Left lung (tissue), 4 donors: ENCODE measurements at regions not wholly inside any gene's neighbourhood (a gene's known extent, or its start where the extent isn't known, plus 50 kb on each side); places are given as distances from the start of the nearest gene placed in this dataset.

Experiments
- ATAC-seq: fragments of 200-7000 bp; cut with Tn5 transposase; one replicate; pipeline ENCODE4 v1.9.1; 2020; ENCODE audit warnings: moderate library complexity
- DNase-seq, 4 donors: peaks; one replicate each; pipeline ENCODE4 v3.0.0-alpha.2; 2013 to 2020
- H3K27ac ChIP-seq, 2 donors: fragments of 200-600 bp; sonication (generic) in 1 of 2; one replicate each; pipeline versions ENCODE4 v1.5.0 to v1.8.0; 2020 to 2021
- H3K27me3 ChIP-seq, 2 donors: fragments of 200-600 bp; sonication (generic) in 1 of 2; one replicate each; pipeline versions ENCODE4 v1.5.0 to v1.8.0; 2020 to 2021
- H3K36me3 ChIP-seq, 2 donors: fragments of 200-600 bp; sonication (generic) in 1 of 2; one replicate each; pipeline versions ENCODE4 v1.5.0 to v1.8.0; 2020 to 2021
- H3K4me1 ChIP-seq, 2 donors: fragments of 200-600 bp; one replicate each; pipeline ENCODE4 v1.8.0; 2021
- H3K4me3 ChIP-seq, 2 donors: fragments of 200-600 bp; sonication (generic) in 1 of 2; one replicate each; pipeline versions ENCODE4 v1.5.0 to v1.8.0; 2020 to 2021; ENCODE audit warnings: mild to moderate bottlenecking in 1 of 2
- H3K9me3 ChIP-seq, 2 donors: fragments of 200-600 bp; sonication (generic) in 1 of 2; one replicate each; pipeline versions ENCODE4 v1.5.0 to v1.8.0; 2020 to 2021
- intact Hi-C, 2 donors: fragments of 100-400 bp; cut with DNase I; formaldehyde crosslinking; loops; one replicate each; pipeline versions ENCODE4 v1.11.2 to v1.14.2; 2022
- TF ChIP-seq, protein P1 (sequence below), 2 donors: fragments of 200-600 bp; sonication (generic) in 1 of 2; IDR thresholded peaks; one replicate each; pipeline versions ENCODE4 v1.5.0 to v1.8.0; 2021; ENCODE audit warnings: antibody characterized with exemption in 2 of 2
- donor health status: DM: no; HTN: yes; CAD: no.
- donor health status: DM: no; HTN: no; CAD: no.

DNA sequence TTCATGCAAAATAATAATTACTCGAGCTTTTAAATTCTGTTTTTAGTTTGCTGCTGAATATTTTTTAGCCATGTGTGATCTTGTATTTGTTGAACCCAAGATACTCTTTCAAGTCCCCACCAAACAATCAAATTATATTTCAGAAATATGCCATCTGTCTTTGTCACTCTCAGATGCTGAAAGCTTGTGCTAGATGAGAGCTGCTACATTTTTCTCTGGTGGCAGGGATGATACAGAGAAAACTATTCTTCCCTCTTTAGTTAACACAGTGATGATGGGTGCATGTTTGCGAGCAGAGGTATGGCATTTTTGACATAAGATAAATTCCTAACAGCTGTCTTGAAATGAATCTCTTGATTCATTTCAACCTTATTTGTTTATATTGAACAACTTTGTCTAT is 100.6 kb upstream of the NPHP3 start:
- H3K9me3 ChIP-seq: no peaks in the 10 kb centered on the region
- intact Hi-C loops: no loop called here
- no peak for DNase-seq
- no peak for ATAC-seq
- TF ChIP-seq, protein P1, sequence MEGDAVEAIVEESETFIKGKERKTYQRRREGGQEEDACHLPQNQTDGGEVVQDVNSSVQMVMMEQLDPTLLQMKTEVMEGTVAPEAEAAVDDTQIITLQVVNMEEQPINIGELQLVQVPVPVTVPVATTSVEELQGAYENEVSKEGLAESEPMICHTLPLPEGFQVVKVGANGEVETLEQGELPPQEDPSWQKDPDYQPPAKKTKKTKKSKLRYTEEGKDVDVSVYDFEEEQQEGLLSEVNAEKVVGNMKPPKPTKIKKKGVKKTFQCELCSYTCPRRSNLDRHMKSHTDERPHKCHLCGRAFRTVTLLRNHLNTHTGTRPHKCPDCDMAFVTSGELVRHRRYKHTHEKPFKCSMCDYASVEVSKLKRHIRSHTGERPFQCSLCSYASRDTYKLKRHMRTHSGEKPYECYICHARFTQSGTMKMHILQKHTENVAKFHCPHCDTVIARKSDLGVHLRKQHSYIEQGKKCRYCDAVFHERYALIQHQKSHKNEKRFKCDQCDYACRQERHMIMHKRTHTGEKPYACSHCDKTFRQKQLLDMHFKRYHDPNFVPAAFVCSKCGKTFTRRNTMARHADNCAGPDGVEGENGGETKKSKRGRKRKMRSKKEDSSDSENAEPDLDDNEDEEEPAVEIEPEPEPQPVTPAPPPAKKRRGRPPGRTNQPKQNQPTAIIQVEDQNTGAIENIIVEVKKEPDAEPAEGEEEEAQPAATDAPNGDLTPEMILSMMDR (IDR thresholded peaks at IDR 0.05): no peak
- no peaks in the 10 kb centered on the region for H3K36me3 ChIP-seq
- H3K4me1 ChIP-seq: no peaks in the 10 kb centered on the region
- no peak overlapping the region for H3K4me3 ChIP-seq
- no peak overlapping the region for H3K27ac ChIP-seq
- H3K27me3 ChIP-seq: no peaks in the 10 kb centered on the region

DNA sequence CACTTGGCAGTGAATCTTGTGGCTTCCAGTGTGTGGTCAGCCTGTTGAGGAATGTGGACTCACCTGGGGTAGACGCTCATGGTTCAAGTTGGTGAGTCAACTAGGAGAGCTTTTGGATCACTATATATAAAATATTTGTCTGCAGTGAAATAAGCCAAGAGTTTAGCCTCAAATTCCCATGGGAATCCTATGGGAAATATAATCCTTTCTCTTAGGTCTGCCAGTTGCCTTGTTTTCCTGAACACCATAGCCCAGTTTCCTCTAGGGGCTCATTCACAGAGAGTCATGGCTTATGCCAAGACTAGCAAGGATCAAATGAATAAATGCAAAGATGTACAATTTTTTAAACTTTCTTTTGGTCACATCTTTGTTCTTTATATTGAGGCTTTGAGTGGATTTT is 100.1 kb upstream of the NPHP3 start:
- TF ChIP-seq, protein P1 (IDR thresholded peaks at IDR 0.05): no peak
- no peak for DNase-seq
- Histone ChIP-seq H3K36me3 (no peaks in the 10 kb centered on the region), H3K4me3 (no peak overlapping the region), H3K9me3 (no peaks in the 10 kb centered on the region), H3K27ac (no peak overlapping the region), H3K27me3 (no peaks in the 10 kb centered on the region), H3K4me1 (no peaks in the 10 kb centered on the region)
- peak; percentile 34 for ATAC-seq
- intact Hi-C loops: no loop called here

DNA sequence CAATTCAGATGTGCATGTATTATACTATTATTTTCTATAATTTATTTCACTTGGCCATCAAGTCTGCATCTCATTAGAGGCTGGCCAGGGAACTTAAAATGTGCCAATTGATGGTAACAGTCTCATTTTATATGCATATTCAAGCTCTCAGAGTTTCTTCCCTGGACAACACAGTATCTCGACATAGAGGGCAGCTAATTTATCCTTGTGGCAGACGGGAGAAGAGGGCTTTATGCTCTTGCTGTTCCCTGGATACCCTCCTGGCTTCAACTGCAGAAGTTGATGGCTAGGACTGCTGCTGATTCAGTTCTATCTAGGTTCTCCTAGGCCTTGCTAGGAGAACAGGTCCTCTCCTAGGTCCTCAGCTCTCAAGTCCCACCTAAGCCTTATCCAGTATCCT is 99.1 kb upstream of the NPHP3 start:
- DNase-seq (no peak), ATAC-seq (no peak)
- H3K27ac ChIP-seq: no peak overlapping the region
- H3K9me3 ChIP-seq: no peaks in the 10 kb centered on the region
- H3K36me3 ChIP-seq: no peaks in the 10 kb centered on the region
- H3K4me3 ChIP-seq: no peak overlapping the region
- intact Hi-C loops: no loop called here
- H3K4me1 ChIP-seq: no peaks in the 10 kb centered on the region
- no peaks in the 10 kb centered on the region for H3K27me3 ChIP-seq
- TF ChIP-seq, protein P1 (IDR thresholded peaks at IDR 0.05): no peak

DNA sequence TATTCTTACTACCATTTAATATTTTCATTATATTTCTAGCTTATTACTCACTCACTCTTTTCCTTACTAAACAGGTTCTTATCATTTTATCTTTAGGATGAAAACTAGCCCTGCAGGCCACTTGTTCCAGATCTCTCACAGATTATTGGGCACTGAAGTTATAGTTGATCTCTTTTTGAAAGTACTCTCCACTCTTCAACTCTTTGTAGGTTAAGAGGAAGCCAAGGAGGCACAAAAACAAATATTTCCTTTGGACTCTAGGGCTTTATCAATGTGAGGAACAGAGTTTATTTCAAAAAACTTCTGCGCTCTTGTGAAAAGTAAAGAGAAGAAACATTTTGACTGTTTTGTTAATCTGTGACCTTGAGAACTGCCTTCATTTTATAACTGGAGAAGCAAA is 96.0 kb upstream of the NPHP3 start:
- intact Hi-C loops: no loop called here
- ATAC-seq: peak; percentile 85
- H3K4me1 ChIP-seq: no peaks in the 10 kb centered on the region

DNA sequence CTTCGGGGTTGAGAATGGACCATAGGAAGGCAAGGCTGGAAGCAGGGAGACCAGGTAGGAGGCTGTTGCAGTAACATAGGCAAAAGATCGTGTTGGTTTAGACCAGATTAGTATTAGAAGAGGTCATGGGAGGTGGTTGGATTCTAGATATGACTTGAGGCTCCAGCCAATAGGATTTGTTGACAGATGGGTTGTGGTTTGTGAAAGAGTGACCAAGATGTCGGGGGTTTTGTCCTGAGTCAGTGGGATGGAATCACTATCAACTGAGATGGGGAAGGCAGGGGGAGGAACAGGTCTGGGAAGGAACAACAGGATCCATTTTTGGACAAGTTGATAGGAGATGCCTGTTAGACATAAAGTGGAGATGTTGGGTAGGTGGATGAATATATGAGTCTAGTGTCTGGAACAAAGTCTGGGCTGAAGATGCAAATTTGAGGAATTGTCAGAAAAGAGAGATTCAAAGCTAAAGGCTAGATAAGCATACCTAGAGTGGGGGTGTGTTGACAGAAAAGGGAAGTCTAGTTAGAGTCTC is 95.5 kb upstream of the NPHP3 start:
- H3K4me3 ChIP-seq: no peak overlapping the region
- H3K27me3 ChIP-seq: no peaks in the 10 kb centered on the region
- intact Hi-C loops: no loop called here
- ATAC-seq: no peak
- no peaks in the 10 kb centered on the region for H3K9me3 ChIP-seq
- TF ChIP-seq, protein P1 (IDR thresholded peaks at IDR 0.05): no peak
- no peak for DNase-seq
- H3K36me3 ChIP-seq: no peaks in the 10 kb centered on the region
- H3K4me1 ChIP-seq: no peaks in the 10 kb centered on the region
- no peak overlapping the region for H3K27ac ChIP-seq

More for the DNA sequence above, 96.0 kb upstream of the NPHP3 start:
- DNase-seq: peak in 1 of 4 donors; percentile 43
- no peaks in the 10 kb centered on the region for H3K36me3 ChIP-seq
- TF ChIP-seq, protein P1 (IDR thresholded peaks at IDR 0.05): no peak
- H3K27ac ChIP-seq: no peak overlapping the region
- no peaks in the 10 kb centered on the region for H3K27me3 ChIP-seq
- H3K9me3 ChIP-seq: no peaks in the 10 kb centered on the region
- H3K4me3 ChIP-seq: no peak overlapping the region
